CD4-positive, alpha-beta memory T cell (primary cell): ENCODE measurements at regions not wholly inside any gene's neighbourhood (a gene's known extent, or its start where the extent isn't known, plus 50 kb on each side); places are given as distances from the start of the nearest gene placed in this dataset.
"Not testable (repeated sequence)": the region's sequence is repeated elsewhere in the genome, so short reads cannot be mapped to it uniquely, and the experiment has no call there.

Experiments
- CTCF ChIA-PET: fragments of 350-600 bp; sonication (Branson Sonifier 250); formaldehyde crosslinking; loops from one replicate; lab custom pipeline; 2021; ENCODE audit warnings: inconsistent platforms; ENCODE audit not compliant: partially characterized antibody; lab: Charles Lee
- POLR2A ChIA-PET: fragments of 350-600 bp; sonication (Branson Sonifier 250); formaldehyde crosslinking; loops from one replicate; lab custom pipeline; 2021; ENCODE audit not compliant: partially characterized antibody; lab: Charles Lee
- DNase-seq, 5 donors: peaks; one replicate each; pipeline versions ENCODE4 v3.0.0 to v3.0.0-alpha.2; 2020 to 2022; ENCODE audit warnings: mixed read lengths in 1 of 5
- H3K27ac ChIP-seq: one replicate; pipeline ENCODE4 v1.7.0; 2013; ENCODE audit warnings: low read depth, low read length
- H3K27me3 ChIP-seq: 2 replicates; pipeline ENCODE4 v1.7.0; 2013; ENCODE audit warnings: mild to moderate bottlenecking, low read length, moderate library complexity; ENCODE audit not compliant: insufficient read depth
- H3K36me3 ChIP-seq: 2 replicates; pipeline ENCODE4 v1.7.0; 2013; ENCODE audit warnings: mild to moderate bottlenecking, low read length, moderate library complexity; ENCODE audit not compliant: insufficient read depth
- H3K4me1 ChIP-seq: 2 replicates; pipeline ENCODE4 v1.7.0; 2013; ENCODE audit warnings: mild to moderate bottlenecking, low read length, moderate library complexity; ENCODE audit not compliant: insufficient read depth
- H3K4me3 ChIP-seq, 2 donors: one replicate each; pipeline ENCODE4 v1.7.0; 2013; ENCODE audit warnings: low read length in 2 of 2, mild to moderate bottlenecking in 1 of 2
- H3K9me3 ChIP-seq, 2 donors: one replicate each; pipeline ENCODE4 v1.7.0; 2013; ENCODE audit warnings: low read length in 2 of 2, control low read depth in 1 of 2; ENCODE audit not compliant: control insufficient read depth in 1 of 2
- H3K27ac Mint-ChIP-seq, 7 donors: one replicate each; pipeline ENCODE4 v1.8.0; 2020 to 2021; ENCODE audit warnings: mixed read lengths in 7 of 7, mild to moderate bottlenecking in 6 of 7, inconsistent platforms in 3 of 7, moderate library complexity in 3 of 7
- H3K27me3 Mint-ChIP-seq, 2 donors: one replicate each; pipeline ENCODE4 v1.8.0; 2020 to 2021; ENCODE audit warnings: mixed read lengths in 2 of 2
- H3K36me3 Mint-ChIP-seq, 2 donors: one replicate each; pipeline ENCODE4 v1.8.0; 2020 to 2021; ENCODE audit warnings: mixed read lengths in 2 of 2, inconsistent platforms in 1 of 2, mild to moderate bottlenecking in 1 of 2
- H3K4me1 Mint-ChIP-seq, 4 donors: one replicate each; pipeline ENCODE4 v1.8.0; 2020 to 2021; ENCODE audit warnings: mixed read lengths in 4 of 4, mild to moderate bottlenecking in 1 of 4
- H3K4me3 Mint-ChIP-seq, 8 donors: one replicate each; pipeline ENCODE4 v1.8.0; 2020 to 2021; ENCODE audit warnings: mixed read lengths in 8 of 8, mild to moderate bottlenecking in 7 of 8, moderate library complexity in 6 of 8, inconsistent platforms in 3 of 8
- H3K9me3 Mint-ChIP-seq, 8 donors: one replicate each; pipeline ENCODE4 v1.8.0; 2020 to 2021; ENCODE audit warnings: mixed read lengths in 8 of 8, mild to moderate bottlenecking in 5 of 8, inconsistent platforms in 3 of 8, moderate library complexity in 1 of 8
- intact Hi-C: fragments of 100-400 bp; cut with micrococcal nuclease; formaldehyde crosslinking; loops from one replicate; pipeline ENCODE4 v1.15.1; 2023

DNA sequence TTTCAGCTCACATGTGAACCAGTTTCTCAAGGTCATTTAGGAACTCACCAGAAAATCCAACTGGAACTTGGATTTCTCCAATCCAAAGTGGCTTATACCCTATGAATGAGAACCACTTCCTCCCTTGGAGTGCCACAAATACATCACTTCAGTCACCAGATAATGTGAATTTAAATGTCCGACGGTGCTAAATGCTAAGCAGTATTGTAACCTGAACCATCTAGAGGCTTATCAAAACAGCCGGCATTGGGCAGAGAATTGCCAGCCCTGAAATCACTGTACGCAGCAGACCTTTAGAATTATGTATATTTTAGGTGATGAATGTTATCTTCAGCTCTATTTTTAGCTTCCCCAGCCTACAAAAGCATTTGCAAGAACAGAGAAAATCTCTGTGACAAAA, 76.8 kb upstream of the COX20 start:
- Mint-ChIP-seq H3K27ac (no peak overlapping the region), H3K9me3 (peaks cover 0 to 9% (median 3%) of the 10 kb centered on the region in 8 donors), H3K36me3 (peaks cover 0 to 3% of the 10 kb centered on the region in 2 donors), H3K27me3 (peaks cover 0 to 1% of the 10 kb centered on the region in 2 donors), H3K4me1 (no peaks in the 10 kb centered on the region), H3K4me3 (no peak overlapping the region)
- Histone ChIP-seq H3K27ac (no peak overlapping the region), H3K9me3 (no peaks in the 10 kb centered on the region), H3K4me3 (no peak overlapping the region), H3K27me3 (no peaks in the 10 kb centered on the region), H3K36me3 (no peaks in the 10 kb centered on the region), H3K4me1 (no peaks in the 10 kb centered on the region)
- DNase-seq = no peak
- ChIA-PET CTCF (no interaction called here), POLR2A (no interaction called here)
- intact Hi-C loops = no loop called here

GRCh38 chr1:244759158-244759557, 76.3 kb upstream of the COX20 start:
- Mint-ChIP-seq H3K4me1 (no peaks in the 10 kb centered on the region), H3K9me3 (peaks cover 0 to 9% (median 3%) of the 10 kb centered on the region in 8 donors), H3K36me3 (peaks cover 0 to 3% of the 10 kb centered on the region in 2 donors), H3K4me3 (no peak overlapping the region), H3K27me3 (peaks cover 0 to 1% of the 10 kb centered on the region in 2 donors), H3K27ac (no peak overlapping the region)
- CTCF ChIA-PET = no interaction called here
- H3K4me1 ChIP-seq = no peaks in the 10 kb centered on the region
- H3K27ac ChIP-seq = no peak overlapping the region
- no peaks in the 10 kb centered on the region for H3K36me3 ChIP-seq
- intact Hi-C loops = no loop called here
- no peaks in the 10 kb centered on the region for H3K27me3 ChIP-seq
- no peaks in the 10 kb centered on the region for H3K9me3 ChIP-seq
- POLR2A ChIA-PET = no interaction called here
- no peak overlapping the region for H3K4me3 ChIP-seq
- no peak for DNase-seq

DNA sequence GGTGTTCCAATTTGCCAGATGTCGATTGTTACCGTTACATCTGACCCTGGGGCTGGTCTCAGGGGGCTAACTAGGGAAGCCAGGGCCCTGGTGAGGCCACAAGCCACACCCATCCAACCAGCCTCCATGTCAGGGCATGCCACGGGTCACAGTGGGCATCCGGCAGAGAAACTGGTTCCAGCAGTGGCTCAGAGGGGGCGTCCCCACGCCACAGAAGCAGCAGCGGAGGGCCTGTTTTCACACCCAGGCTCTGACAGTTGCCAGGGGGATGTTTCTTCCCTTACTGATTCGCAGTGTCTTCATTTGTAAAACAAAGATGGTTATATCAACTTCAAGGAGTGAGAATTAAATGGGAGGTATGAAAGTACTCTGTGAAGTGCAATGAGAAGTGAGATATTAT, 75.0 kb upstream of the COX20 start:
- Histone ChIP-seq H3K36me3 (no peaks in the 10 kb centered on the region), H3K27me3 (no peaks in the 10 kb centered on the region), H3K9me3 (no peaks in the 10 kb centered on the region), H3K27ac (no peak overlapping the region), H3K4me1 (no peaks in the 10 kb centered on the region), H3K4me3 (no peak overlapping the region)
- CTCF ChIA-PET = no interaction called here
- Mint-ChIP-seq H3K36me3 (peaks cover 0 to 3% of the 10 kb centered on the region in 2 donors), H3K27ac (no peak overlapping the region), H3K4me1 (no peaks in the 10 kb centered on the region), H3K27me3 (peaks cover 0 to 4% of the 10 kb centered on the region in 2 donors), H3K9me3 (peaks cover 0 to 9% (median 3%) of the 10 kb centered on the region in 8 donors), H3K4me3 (no peak overlapping the region)
- DNase-seq = no peak
- intact Hi-C loops = no loop called here
- POLR2A ChIA-PET = no interaction called here

DNA sequence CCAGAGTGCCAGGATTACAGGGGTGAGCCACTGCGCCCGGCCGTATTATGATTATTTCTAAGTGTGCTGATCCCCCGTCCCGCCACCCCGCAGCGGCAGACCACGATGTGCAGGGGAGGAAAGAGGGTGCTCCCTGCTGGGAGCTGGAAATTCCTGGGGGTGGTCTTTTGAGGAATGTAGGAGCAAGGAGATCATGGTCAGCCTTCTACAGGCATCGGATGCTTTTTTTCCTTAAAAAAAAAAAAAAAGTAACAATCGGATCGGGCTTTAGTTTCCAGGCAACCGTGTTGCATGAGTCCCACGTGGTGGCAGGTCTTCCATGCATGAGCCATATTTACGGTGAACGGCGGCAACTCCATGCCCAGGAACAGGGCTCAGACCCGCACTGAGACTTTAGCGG, 74.2 kb upstream of the COX20 start:
- no peaks in the 10 kb centered on the region for H3K36me3 ChIP-seq
- DNase-seq = no peak
- Mint-ChIP-seq H3K36me3 (peaks cover 0 to 3% of the 10 kb centered on the region in 2 donors), H3K4me3 (no peak overlapping the region), H3K4me1 (no peaks in the 10 kb centered on the region), H3K27me3 (peaks cover 1 to 5% of the 10 kb centered on the region in 2 donors), H3K9me3 (peaks cover 0 to 9% (median 3%) of the 10 kb centered on the region in 8 donors), H3K27ac (no peak overlapping the region)
- H3K9me3 ChIP-seq = no peaks in the 10 kb centered on the region
- H3K27ac ChIP-seq = no peak overlapping the region
- ChIA-PET CTCF (no interaction called here), POLR2A (no interaction called here)
- H3K27me3 ChIP-seq = no peaks in the 10 kb centered on the region
- intact Hi-C loops = no loop called here
- H3K4me1 ChIP-seq = no peaks in the 10 kb centered on the region
- H3K4me3 ChIP-seq = no peak overlapping the region

GRCh38 chr1:244762629-244763028, 72.8 kb upstream of the COX20 start:
- POLR2A ChIA-PET = no interaction called here
- Histone ChIP-seq H3K27me3 (no peaks in the 10 kb centered on the region), H3K4me3 (no peak overlapping the region), H3K27ac (no peak overlapping the region), H3K36me3 (no peaks in the 10 kb centered on the region), H3K4me1 (no peaks in the 10 kb centered on the region), H3K9me3 (no peaks in the 10 kb centered on the region)
- no peak for DNase-seq
- CTCF ChIA-PET = no interaction called here
- H3K4me1 Mint-ChIP-seq = no peaks in the 10 kb centered on the region
- H3K36me3 Mint-ChIP-seq = peaks cover 0 to 3% of the 10 kb centered on the region in 2 donors
- intact Hi-C loops = no loop called here
- peaks cover 0 to 9% (median 4%) of the 10 kb centered on the region in 8 donors for H3K9me3 Mint-ChIP-seq
- H3K4me3 Mint-ChIP-seq = no peak overlapping the region
- peaks cover 5% of the 10 kb centered on the region in 2 donors for H3K27me3 Mint-ChIP-seq
- H3K27ac Mint-ChIP-seq = no peak overlapping the region

GRCh38 chr1:244768186-244768585, 67.3 kb upstream of the COX20 start:
- no peak overlapping the region for H3K27ac Mint-ChIP-seq
- intact Hi-C loops = no loop called here
- no peak overlapping the region for H3K27ac ChIP-seq

GRCh38 chr1:244768804-244769203, 66.7 kb upstream of the COX20 start:
- H3K4me1 Mint-ChIP-seq = no peaks in the 10 kb centered on the region
- ChIA-PET CTCF (no interaction called here), POLR2A (no interaction called here)
- DNase-seq = no peak
- Histone ChIP-seq H3K27ac (no peak overlapping the region), H3K4me1 (no peaks in the 10 kb centered on the region), H3K36me3 (no peaks in the 10 kb centered on the region), H3K9me3 (no peaks in the 10 kb centered on the region), H3K4me3 (no peak overlapping the region), H3K27me3 (no peaks in the 10 kb centered on the region)
- no peak overlapping the region for H3K27ac Mint-ChIP-seq
- H3K36me3 Mint-ChIP-seq = no peaks in the 10 kb centered on the region
- H3K27me3 Mint-ChIP-seq = peaks cover 10 to 13% of the 10 kb centered on the region in 2 donors
- intact Hi-C loops = no loop called here
- no peak overlapping the region for H3K4me3 Mint-ChIP-seq
- H3K9me3 Mint-ChIP-seq = peaks cover 0 to 4% (median 0%) of the 10 kb centered on the region in 8 donors

More at GRCh38 chr1:244768186-244768585, 67.3 kb upstream of the COX20 start:
- H3K27me3 ChIP-seq = no peaks in the 10 kb centered on the region
- no peak for DNase-seq
- H3K4me1 ChIP-seq = no peaks in the 10 kb centered on the region
- no peaks in the 10 kb centered on the region for H3K4me1 Mint-ChIP-seq
- peaks cover 8 to 13% of the 10 kb centered on the region in 2 donors for H3K27me3 Mint-ChIP-seq
- no peaks in the 10 kb centered on the region for H3K36me3 Mint-ChIP-seq
- no peaks in the 10 kb centered on the region for H3K36me3 ChIP-seq
- ChIA-PET CTCF (no interaction called here), POLR2A (no interaction called here)
- H3K4me3 ChIP-seq = no peak overlapping the region
- H3K4me3 Mint-ChIP-seq = no peak overlapping the region
- H3K9me3 Mint-ChIP-seq = peaks cover 0 to 4% (median 0%) of the 10 kb centered on the region in 8 donors
- H3K9me3 ChIP-seq = no peaks in the 10 kb centered on the region

DNA sequence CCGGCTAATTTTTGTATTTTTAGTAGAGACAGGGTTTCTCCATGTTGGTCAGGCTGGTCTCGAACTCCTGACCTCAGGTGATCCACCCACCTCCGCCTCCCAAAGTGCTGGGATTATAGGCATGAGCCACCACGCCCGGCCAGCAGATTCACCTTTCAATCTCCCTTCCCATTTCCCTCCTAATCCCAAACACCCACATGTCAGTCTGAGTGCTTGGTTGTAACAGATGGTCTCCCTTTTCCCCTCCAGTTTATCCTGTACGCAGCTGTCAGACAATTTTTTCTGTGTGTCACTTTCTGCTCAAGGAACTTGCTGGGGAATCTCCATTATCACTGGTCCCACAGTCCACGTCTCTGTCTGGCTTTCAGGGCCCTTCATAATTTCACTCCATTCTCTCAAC, 64.9 kb upstream of the COX20 start:
- CTCF ChIA-PET = interaction anchor here (0.7 kb wide), 1 partner anchor 285 kb away, joined by 3 read pairs; no protein-coding TSS in a partner anchor
- H3K4me1 ChIP-seq, intact Hi-C loops, H3K4me1 Mint-ChIP-seq, H3K27me3 ChIP-seq, H3K27ac ChIP-seq, H3K36me3 Mint-ChIP-seq, H3K27me3 Mint-ChIP-seq, H3K27ac Mint-ChIP-seq, H3K9me3 ChIP-seq, DNase-seq, H3K9me3 Mint-ChIP-seq, POLR2A ChIA-PET, H3K36me3 ChIP-seq, H3K4me3 Mint-ChIP-seq, H3K4me3 ChIP-seq: not testable (repeated sequence)
